NCI-H774 (cell line): ENCODE measurements at regions not wholly inside any gene's neighbourhood (a gene's known extent, or its start where the extent isn't known, plus 50 kb on each side); places are given as distances from the start of the nearest gene placed in this dataset.

ENCODE experiments used
- DNase-seq: peaks from one replicate; lab custom pipeline; 2025; lab: John Stamatoyannopoulos, UW

DNA sequence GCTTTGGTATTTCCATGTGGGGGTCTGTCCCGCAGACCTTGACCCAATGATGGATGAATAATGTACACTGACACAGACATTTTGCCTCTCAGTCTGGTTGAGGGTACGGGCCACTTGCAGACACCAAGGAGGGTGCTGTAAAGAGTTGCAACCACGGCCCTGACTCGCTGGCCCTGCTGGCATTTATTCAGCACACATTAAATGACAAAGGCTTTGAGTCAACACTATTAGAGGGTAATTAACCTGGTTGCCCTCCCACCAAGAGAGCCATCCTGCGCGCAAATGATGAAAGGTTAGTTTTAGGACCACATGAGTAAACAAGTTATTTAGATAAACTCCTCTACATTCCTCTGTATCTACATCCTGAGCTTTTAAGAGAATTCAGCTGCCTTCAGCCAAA is 308.9 kb upstream of the MMS22L start:
- DNase-seq = no peak

GRCh38 chr6:97594844-97595243 is 311.8 kb upstream of the MMS22L start:
- no peak for DNase-seq

DNA sequence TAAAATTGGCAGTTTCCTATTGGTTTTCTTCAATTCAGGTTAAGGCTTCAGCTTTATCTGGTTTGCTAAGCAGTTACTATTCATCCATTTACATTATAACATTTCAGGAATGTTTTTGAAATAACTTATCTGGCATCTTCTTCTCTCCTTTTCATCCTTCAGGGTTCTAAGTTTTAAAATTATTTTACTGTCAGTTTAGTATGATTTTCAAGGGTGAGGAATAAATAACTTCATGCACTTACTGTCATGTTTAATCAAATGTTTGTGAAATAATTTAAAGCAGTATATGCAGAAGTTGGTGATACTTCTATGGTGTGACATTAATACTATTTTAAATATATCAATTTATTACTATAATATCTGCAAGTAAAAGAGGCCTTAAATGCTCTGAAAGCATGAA is 338.1 kb upstream of the MMS22L start:
- no peak for DNase-seq

- DNase-seq = peak; percentile 11
Observed at GRCh38 chr6:97626671-97627441, 343.8 kb upstream of the MMS22L start.

- DNase-seq = no peak
Observed at GRCh38 chr6:97629180-97629579, 346.2 kb upstream of the MMS22L start.

GRCh38 chr6:97630604-97631003 is 347.6 kb upstream of the MMS22L start:
- no peak for DNase-seq

DNA sequence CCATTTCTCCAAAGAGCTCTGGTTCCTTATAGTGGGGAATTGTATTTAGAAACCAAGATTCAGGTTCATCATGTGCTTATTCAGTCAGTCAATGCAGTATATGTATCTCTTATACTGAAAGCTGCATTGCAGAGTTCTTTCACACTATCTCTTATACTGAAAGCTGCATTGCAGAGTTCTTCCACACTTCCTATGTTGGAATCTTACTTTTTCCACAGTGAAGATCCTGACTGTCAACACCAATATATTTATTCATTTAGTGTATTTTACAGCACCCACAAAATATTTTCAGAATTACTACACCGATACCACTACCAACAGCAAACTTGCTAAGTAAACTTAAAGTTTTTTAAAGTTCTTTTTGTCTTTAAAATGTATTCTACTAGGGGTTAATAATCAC is 349.3 kb upstream of the MMS22L start:
- DNase-seq = no peak

DNA sequence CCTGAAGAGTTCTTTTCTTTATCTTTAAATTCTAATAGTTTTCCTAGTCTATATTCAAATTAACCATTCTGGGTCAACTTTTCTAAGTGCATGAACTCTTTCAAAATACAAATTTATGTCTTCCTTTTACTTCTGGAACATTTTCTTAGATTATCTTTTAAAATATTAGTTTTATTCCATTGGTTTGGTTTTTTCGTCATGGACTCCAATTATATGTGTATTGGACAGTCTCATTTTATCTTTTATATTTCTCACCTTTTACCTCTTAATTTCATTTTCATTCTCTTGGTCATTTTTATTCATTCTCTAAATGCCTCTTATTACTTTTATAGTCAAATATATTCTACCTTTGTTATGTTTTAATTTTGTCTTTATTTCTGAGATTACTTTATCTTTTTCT is 356.7 kb upstream of the MMS22L start:
- DNase-seq = no peak

DNA sequence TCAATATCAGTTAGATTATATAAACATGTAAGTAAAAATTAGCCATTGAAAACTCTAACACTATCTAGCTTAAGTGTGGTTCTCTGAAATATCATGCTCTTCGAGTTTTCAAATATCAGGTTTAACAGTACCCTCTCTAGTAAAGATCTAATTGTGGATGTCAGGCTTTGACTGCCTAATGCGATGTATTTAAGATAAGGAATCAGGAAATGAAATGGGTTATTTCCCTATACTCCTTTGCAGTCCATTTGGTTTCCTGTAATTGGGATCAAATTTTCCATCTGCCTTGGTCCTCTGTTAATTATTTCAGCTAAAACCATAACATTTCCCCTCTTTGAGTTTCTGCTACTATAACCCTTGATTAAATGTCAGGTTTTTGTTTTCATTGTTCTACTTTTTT is 361.3 kb upstream of the MMS22L start:
- no peak for DNase-seq

DNA sequence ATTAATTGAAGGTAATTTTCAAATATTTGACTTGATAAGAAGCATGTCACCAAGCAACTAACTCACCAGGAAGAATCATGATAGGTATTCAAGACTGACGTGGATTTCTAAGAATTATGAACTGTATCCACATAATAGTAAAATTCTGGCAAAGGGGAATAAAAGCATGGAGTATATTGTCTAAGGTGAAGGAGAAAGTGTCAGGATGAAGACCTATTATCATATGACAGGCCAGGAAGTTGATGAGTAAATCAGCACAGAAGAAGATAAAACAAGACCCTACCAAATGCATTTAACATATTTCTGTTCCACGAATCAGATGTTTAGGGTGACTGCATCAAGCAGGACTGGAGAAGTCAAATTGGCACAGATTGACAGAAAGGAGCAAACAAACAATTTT is 362.7 kb upstream of the MMS22L start:
- no peak for DNase-seq

GRCh38 chr6:97653076-97653475 is 370.1 kb upstream of the MMS22L start:
- DNase-seq = no peak

DNA sequence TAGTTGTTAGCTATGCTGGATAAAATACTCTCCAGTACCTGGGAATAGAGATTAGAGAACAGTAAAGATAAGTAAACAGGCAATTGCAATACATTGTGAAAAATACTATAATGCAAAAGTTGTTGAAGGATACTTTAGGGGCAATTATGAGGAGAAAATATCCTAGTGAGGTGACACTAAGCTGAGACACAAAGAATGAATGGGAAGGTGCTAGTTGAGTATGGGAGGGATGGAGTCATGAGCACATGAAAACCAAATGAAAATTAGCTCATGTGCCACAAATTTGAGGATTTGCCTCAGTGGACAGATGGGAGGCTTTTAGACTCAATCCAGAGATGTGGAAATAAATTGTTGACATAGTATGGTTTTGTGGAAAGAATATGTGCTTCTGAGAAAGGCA is 370.5 kb upstream of the MMS22L start:
- DNase-seq = no peak

DNA sequence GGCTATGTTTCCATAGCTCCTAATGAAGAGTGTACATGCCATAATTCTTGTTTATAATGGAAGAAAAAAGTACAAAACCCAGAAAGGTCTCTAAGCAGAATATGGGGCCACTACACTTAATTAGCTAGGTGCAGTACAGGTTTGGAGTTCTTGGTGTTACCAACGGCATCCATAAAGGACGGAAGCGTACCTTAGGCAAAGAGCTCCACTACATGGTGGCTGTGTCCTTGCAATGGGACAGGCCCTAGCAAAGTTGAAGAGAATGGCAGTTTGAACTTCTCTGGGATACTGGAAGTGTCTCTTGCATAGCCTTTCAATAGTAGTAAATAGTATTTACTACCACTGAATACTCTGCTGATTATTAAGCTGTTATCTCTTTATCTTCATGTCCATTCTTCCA is 371.7 kb upstream of the MMS22L start:
- no peak for DNase-seq

- no peak for DNase-seq
Observed at GRCh38 chr6:97656236-97656635, 373.2 kb upstream of the MMS22L start.

DNA sequence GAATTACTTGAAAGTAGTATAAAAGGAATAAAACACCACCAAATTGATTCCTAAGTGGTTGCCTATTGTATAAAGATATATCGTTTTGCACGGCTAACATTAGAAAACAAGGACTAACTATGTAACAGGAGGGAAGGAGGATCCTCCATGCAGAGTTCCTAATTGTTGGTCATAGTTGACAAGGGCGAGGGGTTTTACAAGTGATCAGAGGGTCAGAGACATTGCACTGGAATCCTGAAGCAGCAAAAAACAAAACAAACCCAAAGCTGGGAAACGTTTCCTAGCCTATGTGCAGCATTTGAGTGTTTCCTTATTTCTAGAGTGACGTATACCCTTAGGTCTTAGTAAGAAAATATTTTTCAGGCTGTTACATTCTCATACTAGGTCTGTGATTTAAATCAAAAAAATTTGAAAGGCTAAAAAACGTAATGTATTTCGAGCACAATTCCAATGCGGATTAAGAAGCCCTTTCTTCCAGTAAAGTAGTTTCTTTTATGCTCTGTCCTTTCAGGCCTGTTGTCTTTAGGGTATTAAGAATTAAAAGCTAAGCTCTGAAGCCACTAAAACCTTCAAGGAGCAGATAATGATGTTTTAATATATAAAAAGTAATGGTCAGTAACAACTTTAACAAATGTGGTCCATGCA is 373.8 kb upstream of the MMS22L start:
- no peak for DNase-seq

- no peak for DNase-seq
Observed at GRCh38 chr6:97658090-97658489, 375.1 kb upstream of the MMS22L start.

GRCh38 chr6:97663252-97663651 is 380.2 kb upstream of the MMS22L start:
- no peak for DNase-seq

DNA sequence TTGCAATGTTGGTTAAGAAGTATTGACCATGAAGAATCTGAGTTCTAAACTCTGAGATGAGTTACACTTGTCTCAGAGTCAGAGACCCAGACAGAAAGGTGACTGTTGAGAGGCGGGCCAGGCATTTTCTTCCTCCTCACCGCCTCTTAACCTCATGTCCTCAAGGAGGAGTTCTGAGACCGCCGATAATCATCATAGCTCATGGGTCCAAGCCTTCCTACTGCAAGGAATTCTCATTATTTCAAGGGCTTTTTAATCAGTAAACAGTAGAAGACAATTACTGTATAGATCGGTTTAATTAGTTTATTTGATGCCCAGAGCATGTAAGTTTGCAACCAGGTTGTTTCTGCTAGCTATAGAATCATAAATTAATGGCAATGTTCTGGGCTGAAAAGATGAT is 382.4 kb upstream of the MMS22L start:
- DNase-seq = no peak

DNA sequence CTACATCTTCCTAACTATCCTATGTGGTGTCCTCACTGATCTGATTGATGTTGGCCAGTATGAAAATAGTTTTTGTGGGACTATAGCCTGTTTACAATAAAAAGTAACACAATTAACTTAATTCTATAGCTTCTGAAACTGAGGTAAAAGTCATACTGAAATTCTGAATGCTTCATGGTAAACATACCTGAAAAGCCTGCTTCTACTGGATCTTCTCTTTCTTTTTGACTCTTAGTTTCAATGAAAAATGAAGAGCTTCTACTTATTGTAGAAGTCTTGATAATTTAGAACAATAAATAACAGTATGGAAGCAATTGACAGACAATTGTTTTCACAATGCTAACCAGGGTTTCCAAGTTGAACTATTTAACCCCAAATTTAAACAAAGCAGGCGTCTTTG is 383.9 kb upstream of the MMS22L start:
- no peak for DNase-seq

GRCh38 chr6:97668716-97669115 is 385.7 kb upstream of the MMS22L start:
- DNase-seq = no peak

DNA sequence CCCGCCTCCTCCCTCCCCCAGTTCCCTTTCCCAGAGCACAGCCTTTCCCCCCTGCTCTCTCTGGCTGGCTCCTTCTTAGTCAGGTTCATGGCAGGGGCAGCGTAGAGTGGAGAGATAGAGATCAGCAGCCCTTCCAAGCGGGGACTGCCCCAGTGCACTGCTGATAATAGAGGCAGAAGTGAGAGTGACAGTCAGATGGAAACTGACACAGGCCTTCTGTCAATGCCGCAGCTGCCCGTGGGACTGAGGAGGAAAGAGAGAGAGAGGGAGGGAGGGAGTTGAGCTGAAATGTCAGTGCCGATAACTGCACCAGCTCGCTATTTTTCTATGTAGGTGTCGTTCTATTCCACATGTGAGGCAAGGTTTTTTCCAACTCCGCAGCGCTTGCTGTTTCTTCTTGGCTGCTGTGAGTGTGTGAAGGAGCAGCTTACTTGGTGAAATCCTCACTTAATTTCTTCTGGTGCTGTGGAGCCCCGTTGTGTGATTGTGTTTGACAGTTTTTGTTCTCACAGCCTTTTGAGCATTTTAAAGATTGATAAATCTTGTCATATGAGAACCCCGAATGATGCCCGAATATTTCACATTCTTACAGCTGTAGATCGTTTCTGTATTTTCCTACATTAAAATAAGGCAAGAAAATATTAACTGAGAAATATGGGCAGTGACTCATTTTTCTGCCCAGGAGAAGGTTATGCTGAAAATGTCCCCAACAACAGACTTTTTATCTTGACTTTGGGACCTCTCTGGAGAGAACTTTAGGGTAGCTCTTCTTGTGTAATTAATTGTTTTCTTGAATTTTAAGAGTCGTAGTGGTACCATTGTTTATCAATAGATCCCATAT is 386.4 kb upstream of the MMS22L start:
- DNase-seq = peak; percentile 36

DNA sequence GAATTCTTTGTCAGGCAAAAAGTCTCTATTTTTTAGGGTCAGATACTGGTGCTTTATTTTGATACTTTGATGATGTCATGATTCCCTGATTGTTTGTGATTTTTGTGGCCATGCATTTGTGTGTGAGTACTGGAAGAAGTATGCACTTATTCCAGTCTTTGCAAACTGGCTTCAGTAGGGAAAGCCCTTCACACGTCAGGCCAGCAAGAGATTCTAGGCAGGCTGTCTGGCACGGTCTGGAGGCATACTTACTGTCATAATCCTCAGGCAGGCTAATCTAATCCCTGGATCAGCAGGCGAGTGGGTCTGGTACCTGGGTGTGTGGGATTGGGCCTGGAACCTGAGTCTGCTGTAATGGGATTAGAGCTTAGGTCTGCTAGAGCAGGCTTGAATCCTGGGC is 391.8 kb upstream of the MMS22L start:
- DNase-seq = no peak

GRCh38 chr6:97677626-97678025 is 394.6 kb upstream of the MMS22L start:
- no peak for DNase-seq
